ENCODE measurements at regions not wholly inside any gene's neighbourhood (a gene's known extent, or its start where the extent isn't known, plus 50 kb on each side); places are given as distances from the start of the nearest gene placed in this dataset.

- TF ChIP-seq CTCF (conservative IDR thresholded peaks at IDR 0.05; ENCODE audit: low read length) (no peak), EZH2phosphoT487 (IDR thresholded peaks at IDR 0.05; ENCODE audit: borderline replicate concordance) (no peak)
Measured at GRCh38 chr18:35818353-35818667, 154.2 kb upstream of the RMP24 start.
